ENCODE measurements at regions not wholly inside any gene's neighbourhood (a gene's known extent, or its start where the extent isn't known, plus 50 kb on each side); places are given as distances from the start of the nearest gene placed in this dataset.

- no peaks in the 10 kb centered on the region for H4K20me1 ChIP-seq (ENCODE audit: insufficient read depth, low read length)
- no peak for DNase-seq (ENCODE audit: insufficient read length, low spot score, missing footprints)
- TF ChIP-seq CTCF (IDR thresholded peaks at IDR 0.05; ENCODE audit: extremely low read depth, low read depth, low read length) = no peak
These were observed 1711.9 kb upstream of the CDH9 start for GRCh38 chr5:28750251-28750650.

GRCh38 chr5:28748446-28748845 is 1710.1 kb upstream of the CDH9 start:
- H3K4me2 ChIP-seq (ENCODE audit: insufficient read depth, low read length) = no peak overlapping the region
- H3K36me3 ChIP-seq (ENCODE audit: insufficient read depth, low read length) = no peaks in the 10 kb centered on the region
- H3K9me3 ChIP-seq (ENCODE audit: low read depth, low read length) = no peaks in the 10 kb centered on the region
- H3K27ac ChIP-seq (ENCODE audit: low read depth, low read length) = no peak overlapping the region
- no peaks in the 10 kb centered on the region for H3K27me3 ChIP-seq (ENCODE audit: insufficient read depth, low read length)
- H3K4me1 ChIP-seq (ENCODE audit: insufficient read depth, low read length) = no peaks in the 10 kb centered on the region
- no peaks in the 10 kb centered on the region for H3K79me2 ChIP-seq (ENCODE audit: insufficient read depth, low read length)
- TF ChIP-seq CTCF (IDR thresholded peaks at IDR 0.05; ENCODE audit: extremely low read depth, low read depth, low read length) = no peak
- no peak overlapping the region for H3K4me3 ChIP-seq (ENCODE audit: insufficient read depth, low read length)
- H2AFZ ChIP-seq (ENCODE audit: low read length) = no peak overlapping the region
- no peak for DNase-seq (ENCODE audit: insufficient read length, low spot score, missing footprints)
- no peaks in the 10 kb centered on the region for H4K20me1 ChIP-seq (ENCODE audit: insufficient read depth, low read length)

More at GRCh38 chr5:28750251-28750650, 1711.9 kb upstream of the CDH9 start:
- no peaks in the 10 kb centered on the region for H3K4me1 ChIP-seq (ENCODE audit: insufficient read depth, low read length)
- H3K9me3 ChIP-seq (ENCODE audit: low read depth, low read length) = no peaks in the 10 kb centered on the region
- H3K4me3 ChIP-seq (ENCODE audit: insufficient read depth, low read length) = no peak overlapping the region
- no peaks in the 10 kb centered on the region for H3K79me2 ChIP-seq (ENCODE audit: insufficient read depth, low read length)
- no peak overlapping the region for H3K4me2 ChIP-seq (ENCODE audit: insufficient read depth, low read length)
- H3K36me3 ChIP-seq (ENCODE audit: insufficient read depth, low read length) = no peaks in the 10 kb centered on the region
- H2AFZ ChIP-seq (ENCODE audit: low read length) = no peak overlapping the region
- no peak overlapping the region for H3K27ac ChIP-seq (ENCODE audit: low read depth, low read length)
- no peaks in the 10 kb centered on the region for H3K27me3 ChIP-seq (ENCODE audit: insufficient read depth, low read length)

- no peak for TF ChIP-seq CTCF (IDR thresholded peaks at IDR 0.05; ENCODE audit: extremely low read depth, low read depth, low read length)
- no peaks in the 10 kb centered on the region for H3K4me1 ChIP-seq (ENCODE audit: insufficient read depth, low read length)
- H3K27ac ChIP-seq (ENCODE audit: low read depth, low read length) = no peak overlapping the region
- no peaks in the 10 kb centered on the region for H3K36me3 ChIP-seq (ENCODE audit: insufficient read depth, low read length)
- no peaks in the 10 kb centered on the region for H3K9me3 ChIP-seq (ENCODE audit: low read depth, low read length)
- DNase-seq (ENCODE audit: insufficient read length, low spot score, missing footprints) = no peak
- H3K4me3 ChIP-seq (ENCODE audit: insufficient read depth, low read length) = no peak overlapping the region
- no peaks in the 10 kb centered on the region for H3K79me2 ChIP-seq (ENCODE audit: insufficient read depth, low read length)
- no peak overlapping the region for H3K4me2 ChIP-seq (ENCODE audit: insufficient read depth, low read length)
- no peaks in the 10 kb centered on the region for H4K20me1 ChIP-seq (ENCODE audit: insufficient read depth, low read length)
- H2AFZ ChIP-seq (ENCODE audit: low read length) = no peak overlapping the region
- no peaks in the 10 kb centered on the region for H3K27me3 ChIP-seq (ENCODE audit: insufficient read depth, low read length)
These were observed 1705.3 kb upstream of the CDH9 start for GRCh38 chr5:28743716-28744110.

GRCh38 chr5:28743025-28743715 is 1704.8 kb upstream of the CDH9 start:
- TF ChIP-seq CTCF (IDR thresholded peaks at IDR 0.05; ENCODE audit: extremely low read depth, low read depth, low read length) = no peak
- Histone ChIP-seq H3K27ac (ENCODE audit: low read depth, low read length) (no peak overlapping the region), H3K9me3 (ENCODE audit: low read depth, low read length) (no peaks in the 10 kb centered on the region), H3K27me3 (ENCODE audit: insufficient read depth, low read length) (no peaks in the 10 kb centered on the region), H3K36me3 (ENCODE audit: insufficient read depth, low read length) (no peaks in the 10 kb centered on the region), H3K4me1 (ENCODE audit: insufficient read depth, low read length) (no peaks in the 10 kb centered on the region), H2AFZ (ENCODE audit: low read length) (no peak overlapping the region), H3K4me3 (ENCODE audit: insufficient read depth, low read length) (no peak overlapping the region), H3K4me2 (ENCODE audit: insufficient read depth, low read length) (no peak overlapping the region), H3K79me2 (ENCODE audit: insufficient read depth, low read length) (no peaks in the 10 kb centered on the region), H4K20me1 (ENCODE audit: insufficient read depth, low read length) (no peaks in the 10 kb centered on the region)
- DNase-seq (ENCODE audit: insufficient read length, low spot score, missing footprints) = peak; percentile 27

Data from osteoblast (primary cell).